HL-60 (cell line): ENCODE measurements at regions not wholly inside any gene's neighbourhood (a gene's known extent, or its start where the extent isn't known, plus 50 kb on each side); places are given as distances from the start of the nearest gene placed in this dataset.

Experiments
- DNase-seq, 2 experiments: peaks; one replicate each; pipeline ENCODE4 v3.0.0-alpha.2; 2010 to 2020; ENCODE audit warnings: low read depth in 1 of 2, low spot score in 1 of 2
- H3K27ac ChIP-seq: fragments of 250-450 bp; sonication (Bioruptor Pico); replicated peaks from 2 replicates; pipeline ENCODE4 v1.5.1; 2020; ENCODE audit warnings: mild to moderate bottlenecking, moderate library complexity
- H3K27me3 ChIP-seq: fragments of 250-450 bp; sonication (Bioruptor Pico); 2 replicates; pipeline ENCODE4 v1.5.1; 2021; ENCODE audit warnings: mild to moderate bottlenecking, moderate library complexity; ENCODE audit not compliant: insufficient read depth, poor library complexity, severe bottlenecking
- H3K4me3 ChIP-seq: replicated peaks from 2 replicates; pipeline ENCODE4 v1.5.1; 2011; ENCODE audit warnings: mild to moderate bottlenecking, control low read depth, low read length; ENCODE audit not compliant: insufficient read depth
- GABPA ChIP-seq: IDR thresholded peaks from 2 replicates; pipeline ENCODE4 v1.6.1; 2012; ENCODE audit warnings: low read depth
- POLR2AphosphoS5 ChIP-seq: IDR thresholded peaks from 2 replicates; pipeline ENCODE4 v1.6.1; 2012; ENCODE audit warnings: low read depth
- SPI1 ChIP-seq: IDR thresholded peaks from 2 replicates; pipeline ENCODE4 v1.6.1; 2012; ENCODE audit warnings: low read depth, mild to moderate bottlenecking, borderline replicate concordance
- TF ChIP-seq, protein P1 (sequence below): IDR thresholded peaks from 2 replicates; pipeline ENCODE4 v1.6.1; 2012; ENCODE audit warnings: low read depth; ENCODE audit not compliant: insufficient replicate concordance
- TF ChIP-seq, protein P2 (sequence below): IDR thresholded peaks from one replicate; pipeline ENCODE4 v1.5.1; 2011; ENCODE audit warnings: low read length, control low read depth, inconsistent platforms; ENCODE audit not compliant: insufficient read depth

DNA sequence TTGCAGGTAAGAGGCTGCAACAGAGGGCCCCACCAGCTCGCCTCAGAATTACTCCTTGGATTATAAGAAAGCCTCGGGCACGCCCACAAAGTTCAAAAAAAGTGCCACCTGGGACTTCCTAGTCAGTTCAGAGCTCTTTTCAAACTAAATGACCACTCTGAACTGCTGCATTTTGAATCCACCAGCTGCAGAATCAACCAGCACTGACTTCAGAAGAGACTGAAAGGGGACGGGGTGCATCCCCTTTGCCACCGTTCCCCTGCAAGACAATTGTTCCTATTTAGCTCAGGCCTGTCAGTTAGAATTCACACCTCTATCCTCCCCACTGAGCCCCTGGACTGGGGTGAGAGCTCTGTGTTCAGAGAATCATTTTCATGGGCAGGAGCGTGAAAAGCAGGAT is 181.4 kb upstream of the GADL1 start:
- no peaks in the 10 kb centered on the region for H3K27me3 ChIP-seq
- TF ChIP-seq GABPA (no peak), SPI1 (no peak), POLR2AphosphoS5 (no peak)
- TF ChIP-seq, protein P1, sequence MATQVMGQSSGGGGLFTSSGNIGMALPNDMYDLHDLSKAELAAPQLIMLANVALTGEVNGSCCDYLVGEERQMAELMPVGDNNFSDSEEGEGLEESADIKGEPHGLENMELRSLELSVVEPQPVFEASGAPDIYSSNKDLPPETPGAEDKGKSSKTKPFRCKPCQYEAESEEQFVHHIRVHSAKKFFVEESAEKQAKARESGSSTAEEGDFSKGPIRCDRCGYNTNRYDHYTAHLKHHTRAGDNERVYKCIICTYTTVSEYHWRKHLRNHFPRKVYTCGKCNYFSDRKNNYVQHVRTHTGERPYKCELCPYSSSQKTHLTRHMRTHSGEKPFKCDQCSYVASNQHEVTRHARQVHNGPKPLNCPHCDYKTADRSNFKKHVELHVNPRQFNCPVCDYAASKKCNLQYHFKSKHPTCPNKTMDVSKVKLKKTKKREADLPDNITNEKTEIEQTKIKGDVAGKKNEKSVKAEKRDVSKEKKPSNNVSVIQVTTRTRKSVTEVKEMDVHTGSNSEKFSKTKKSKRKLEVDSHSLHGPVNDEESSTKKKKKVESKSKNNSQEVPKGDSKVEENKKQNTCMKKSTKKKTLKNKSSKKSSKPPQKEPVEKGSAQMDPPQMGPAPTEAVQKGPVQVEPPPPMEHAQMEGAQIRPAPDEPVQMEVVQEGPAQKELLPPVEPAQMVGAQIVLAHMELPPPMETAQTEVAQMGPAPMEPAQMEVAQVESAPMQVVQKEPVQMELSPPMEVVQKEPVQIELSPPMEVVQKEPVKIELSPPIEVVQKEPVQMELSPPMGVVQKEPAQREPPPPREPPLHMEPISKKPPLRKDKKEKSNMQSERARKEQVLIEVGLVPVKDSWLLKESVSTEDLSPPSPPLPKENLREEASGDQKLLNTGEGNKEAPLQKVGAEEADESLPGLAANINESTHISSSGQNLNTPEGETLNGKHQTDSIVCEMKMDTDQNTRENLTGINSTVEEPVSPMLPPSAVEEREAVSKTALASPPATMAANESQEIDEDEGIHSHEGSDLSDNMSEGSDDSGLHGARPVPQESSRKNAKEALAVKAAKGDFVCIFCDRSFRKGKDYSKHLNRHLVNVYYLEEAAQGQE: no peak
- TF ChIP-seq, protein P2, sequence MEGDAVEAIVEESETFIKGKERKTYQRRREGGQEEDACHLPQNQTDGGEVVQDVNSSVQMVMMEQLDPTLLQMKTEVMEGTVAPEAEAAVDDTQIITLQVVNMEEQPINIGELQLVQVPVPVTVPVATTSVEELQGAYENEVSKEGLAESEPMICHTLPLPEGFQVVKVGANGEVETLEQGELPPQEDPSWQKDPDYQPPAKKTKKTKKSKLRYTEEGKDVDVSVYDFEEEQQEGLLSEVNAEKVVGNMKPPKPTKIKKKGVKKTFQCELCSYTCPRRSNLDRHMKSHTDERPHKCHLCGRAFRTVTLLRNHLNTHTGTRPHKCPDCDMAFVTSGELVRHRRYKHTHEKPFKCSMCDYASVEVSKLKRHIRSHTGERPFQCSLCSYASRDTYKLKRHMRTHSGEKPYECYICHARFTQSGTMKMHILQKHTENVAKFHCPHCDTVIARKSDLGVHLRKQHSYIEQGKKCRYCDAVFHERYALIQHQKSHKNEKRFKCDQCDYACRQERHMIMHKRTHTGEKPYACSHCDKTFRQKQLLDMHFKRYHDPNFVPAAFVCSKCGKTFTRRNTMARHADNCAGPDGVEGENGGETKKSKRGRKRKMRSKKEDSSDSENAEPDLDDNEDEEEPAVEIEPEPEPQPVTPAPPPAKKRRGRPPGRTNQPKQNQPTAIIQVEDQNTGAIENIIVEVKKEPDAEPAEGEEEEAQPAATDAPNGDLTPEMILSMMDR: no peak
- no peak overlapping the region for H3K4me3 ChIP-seq
- no peak for DNase-seq
- H3K27ac ChIP-seq: no peak overlapping the region

GRCh38 chr3:31077021-31077601 is 182.7 kb upstream of the GADL1 start:
- DNase-seq: no peak
- no peak for TF ChIP-seq GABPA
- TF ChIP-seq, protein P1: no peak
- TF ChIP-seq SPI1: no peak
- no peak for TF ChIP-seq POLR2AphosphoS5
- TF ChIP-seq, protein P2: no peak

GRCh38 chr3:31077826-31078225 is 183.4 kb upstream of the GADL1 start:
- Histone ChIP-seq H3K27me3 (peaks cover 5% of the 10 kb centered on the region), H3K27ac (no peak overlapping the region), H3K4me3 (no peak overlapping the region)
- DNase-seq: no peak
- TF ChIP-seq GABPA (no peak), SPI1 (no peak), POLR2AphosphoS5 (no peak)
- TF ChIP-seq, protein P1: no peak
- TF ChIP-seq, protein P2: no peak

More at GRCh38 chr3:31077021-31077601, 182.7 kb upstream of the GADL1 start:
- no peak overlapping the region for H3K27ac ChIP-seq
- H3K27me3 ChIP-seq: peaks cover 4% of the 10 kb centered on the region
- no peak overlapping the region for H3K4me3 ChIP-seq
